ENCODE measurements at regions not wholly inside any gene's neighbourhood (a gene's known extent, or its start where the extent isn't known, plus 50 kb on each side); places are given as distances from the start of the nearest gene placed in this dataset.

GRCh38 chr1:30144831-30145230 lies 578.6 kb downstream of the MATN1 start:
- ATAC-seq, result no peak
- Histone ChIP-seq H3K4me1 (no peaks in the 10 kb centered on the region), H3K9me3 (no peaks in the 10 kb centered on the region), H3K27me3 (peaks cover 0 to 46% (median 20%) of the 10 kb centered on the region in 7 donors), H3K36me3 (no peaks in the 10 kb centered on the region), H3K27ac (no peak overlapping the region), H3K4me3 (no peak overlapping the region)
- intact Hi-C loops (cut with DNase I), result no loop called here
- DNase-seq, result no peak
- 88 to 97% methylated on average over 1 of the region's 1 CpG for WGBS, 2 donors
- TF ChIP-seq, protein P1, sequence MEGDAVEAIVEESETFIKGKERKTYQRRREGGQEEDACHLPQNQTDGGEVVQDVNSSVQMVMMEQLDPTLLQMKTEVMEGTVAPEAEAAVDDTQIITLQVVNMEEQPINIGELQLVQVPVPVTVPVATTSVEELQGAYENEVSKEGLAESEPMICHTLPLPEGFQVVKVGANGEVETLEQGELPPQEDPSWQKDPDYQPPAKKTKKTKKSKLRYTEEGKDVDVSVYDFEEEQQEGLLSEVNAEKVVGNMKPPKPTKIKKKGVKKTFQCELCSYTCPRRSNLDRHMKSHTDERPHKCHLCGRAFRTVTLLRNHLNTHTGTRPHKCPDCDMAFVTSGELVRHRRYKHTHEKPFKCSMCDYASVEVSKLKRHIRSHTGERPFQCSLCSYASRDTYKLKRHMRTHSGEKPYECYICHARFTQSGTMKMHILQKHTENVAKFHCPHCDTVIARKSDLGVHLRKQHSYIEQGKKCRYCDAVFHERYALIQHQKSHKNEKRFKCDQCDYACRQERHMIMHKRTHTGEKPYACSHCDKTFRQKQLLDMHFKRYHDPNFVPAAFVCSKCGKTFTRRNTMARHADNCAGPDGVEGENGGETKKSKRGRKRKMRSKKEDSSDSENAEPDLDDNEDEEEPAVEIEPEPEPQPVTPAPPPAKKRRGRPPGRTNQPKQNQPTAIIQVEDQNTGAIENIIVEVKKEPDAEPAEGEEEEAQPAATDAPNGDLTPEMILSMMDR (IDR thresholded peaks at IDR 0.05), result no peak

DNA sequence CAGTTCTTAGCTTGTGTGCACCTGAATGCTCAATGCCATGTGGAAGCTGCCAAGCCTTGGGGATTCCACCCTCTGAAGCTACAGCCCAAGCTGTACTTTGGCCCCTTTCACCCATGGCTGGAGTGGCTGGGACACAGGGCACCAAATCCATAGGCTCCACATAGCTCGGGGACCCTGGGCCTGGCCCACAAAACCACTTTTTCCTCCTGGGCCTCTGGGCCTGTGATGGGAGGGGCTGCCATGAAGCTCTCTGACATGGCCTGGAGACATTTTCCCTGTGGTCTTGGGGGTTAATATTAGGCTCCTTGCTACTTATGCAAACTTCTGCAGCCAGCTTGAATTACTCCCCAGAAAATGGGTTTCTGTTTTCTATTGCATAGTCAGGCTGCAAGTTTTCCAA lies 579.9 kb downstream of the MATN1 start:
- intact Hi-C loops (cut with DNase I), result no loop called here
- ATAC-seq (no peak), DNase-seq (no peak)
- TF ChIP-seq, protein P1 (IDR thresholded peaks at IDR 0.05), result no peak
- Histone ChIP-seq H3K4me3 (no peak overlapping the region), H3K4me1 (no peaks in the 10 kb centered on the region), H3K27me3 (peaks cover 0 to 46% (median 20%) of the 10 kb centered on the region in 7 donors), H3K9me3 (no peaks in the 10 kb centered on the region), H3K27ac (no peak overlapping the region), H3K36me3 (no peaks in the 10 kb centered on the region)
- 77% methylated on average over 1 of the region's 1 CpG for WGBS, 2 donors

GRCh38 chr1:30140566-30140965 lies 582.8 kb downstream of the MATN1 start:
- no peak for DNase-seq
- H3K4me3 ChIP-seq, result no peak overlapping the region
- no peaks in the 10 kb centered on the region for H3K36me3 ChIP-seq
- no peak for ATAC-seq
- H3K4me1 ChIP-seq, result no peaks in the 10 kb centered on the region
- H3K27me3 ChIP-seq, result peaks cover 0 to 35% (median 17%) of the 10 kb centered on the region in 7 donors
- no peak overlapping the region for H3K27ac ChIP-seq
- intact Hi-C loops (cut with DNase I), result no loop called here
- no peaks in the 10 kb centered on the region for H3K9me3 ChIP-seq
- TF ChIP-seq, protein P1 (IDR thresholded peaks at IDR 0.05), result no peak
- 82 to 84% methylated on average over 7 of the region's 7 CpGs for WGBS, 2 donors

DNA sequence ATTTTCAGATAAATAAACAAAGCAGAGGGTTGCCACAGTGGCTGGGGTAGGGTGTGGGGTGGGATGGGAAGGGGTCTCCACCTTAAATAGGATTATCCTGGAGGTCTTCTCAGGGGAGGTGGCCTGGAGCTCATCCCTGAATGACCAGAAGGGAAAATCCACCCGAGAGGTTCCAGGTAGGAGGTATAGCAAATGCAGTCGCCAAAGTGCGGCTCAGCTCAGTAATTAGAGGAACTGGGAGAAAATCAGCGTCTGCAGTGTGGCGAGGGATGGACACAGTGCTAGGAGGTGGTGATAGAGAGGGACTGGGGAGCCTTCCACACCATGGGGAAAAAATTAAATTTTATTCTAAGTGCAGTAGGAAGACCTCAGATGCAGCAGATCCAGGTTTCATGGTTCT lies 584.5 kb downstream of the MATN1 start:
- Histone ChIP-seq H3K27me3 (peaks cover 0 to 19% (median 9%) of the 10 kb centered on the region in 7 donors), H3K4me1 (no peaks in the 10 kb centered on the region), H3K36me3 (no peaks in the 10 kb centered on the region), H3K9me3 (no peaks in the 10 kb centered on the region), H3K4me3 (no peak overlapping the region), H3K27ac (no peak overlapping the region)
- TF ChIP-seq, protein P1 (IDR thresholded peaks at IDR 0.05), result no peak
- DNase-seq (no peak), ATAC-seq (no peak)
- intact Hi-C loops (cut with DNase I), result no loop called here
- WGBS, 2 donors, result 91 to 96% methylated on average over 5 of the region's 5 CpGs

Data from heart right ventricle (tissue), 16 donors.